HG03469 (cell line): ENCODE measurements at regions not wholly inside any gene's neighbourhood (a gene's known extent, or its start where the extent isn't known, plus 50 kb on each side); places are given as distances from the start of the nearest gene placed in this dataset.

Experiments used
- ATAC-seq: cut with Tn5 transposase; IDR thresholded peaks from one replicate; pipeline ENCODE4 v1.9.1; 2021; ENCODE audit warnings: mild to moderate bottlenecking, moderate library complexity, moderate number of reproducible peaks; ENCODE audit not compliant: unreplicated experiment

DNA sequence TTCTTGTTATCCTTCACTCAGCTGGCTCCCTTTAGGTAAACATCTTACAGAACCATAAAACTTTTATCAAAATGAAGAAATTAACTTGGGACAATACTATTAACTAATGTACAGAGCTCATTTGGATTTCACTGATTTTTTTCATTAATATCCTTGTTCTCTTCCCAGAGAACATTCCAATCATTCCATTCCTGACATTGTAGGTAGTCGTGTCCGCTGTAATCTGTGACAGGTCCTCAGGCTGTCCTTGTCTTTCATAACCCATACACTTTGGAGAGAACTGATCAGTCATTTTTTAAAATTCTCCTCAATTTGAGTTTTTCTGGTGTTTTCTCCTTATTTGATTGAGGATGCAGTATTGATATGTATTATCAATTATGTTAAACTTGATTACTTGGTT lies 916.8 kb downstream of the GALC start:
- ATAC-seq, result no peak

- ATAC-seq, result no peak
These were observed 919.0 kb downstream of the GALC start for GRCh38 chr14:87073880-87074570.

DNA sequence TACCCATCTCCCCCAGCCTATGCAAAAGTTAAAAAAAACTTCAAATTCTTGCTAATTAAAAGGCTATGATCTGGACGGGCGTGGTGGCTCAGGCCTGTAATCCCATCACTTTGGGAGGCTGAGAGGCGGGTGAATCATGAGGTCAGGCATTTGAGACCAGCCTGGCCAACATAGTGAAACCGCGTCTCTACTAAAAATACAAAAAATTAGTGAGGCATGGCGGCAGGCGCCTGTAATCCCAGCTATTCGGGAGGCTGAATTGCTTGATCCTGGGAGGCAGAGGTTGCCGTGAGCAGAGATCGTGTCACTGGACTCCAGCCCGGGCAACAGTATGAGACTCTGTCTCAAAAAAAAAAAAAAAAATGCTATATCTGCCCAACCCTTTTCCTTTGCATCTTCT lies 925.4 kb downstream of the GALC start:
- no peak for ATAC-seq

GRCh38 chr14:87067061-87067460 lies 925.9 kb downstream of the GALC start:
- ATAC-seq, result no peak

GRCh38 chr14:87066221-87066817 lies 926.7 kb downstream of the GALC start:
- ATAC-seq, result no peak

- no peak for ATAC-seq
These were observed 927.6 kb downstream of the GALC start for GRCh38 chr14:87065366-87065765.

- ATAC-seq, result no peak
These were observed 929.8 kb downstream of the GALC start for GRCh38 chr14:87063181-87063580.

- ATAC-seq, result no peak
These were observed 932.6 kb downstream of the GALC start for GRCh38 chr14:87060405-87060804.

DNA sequence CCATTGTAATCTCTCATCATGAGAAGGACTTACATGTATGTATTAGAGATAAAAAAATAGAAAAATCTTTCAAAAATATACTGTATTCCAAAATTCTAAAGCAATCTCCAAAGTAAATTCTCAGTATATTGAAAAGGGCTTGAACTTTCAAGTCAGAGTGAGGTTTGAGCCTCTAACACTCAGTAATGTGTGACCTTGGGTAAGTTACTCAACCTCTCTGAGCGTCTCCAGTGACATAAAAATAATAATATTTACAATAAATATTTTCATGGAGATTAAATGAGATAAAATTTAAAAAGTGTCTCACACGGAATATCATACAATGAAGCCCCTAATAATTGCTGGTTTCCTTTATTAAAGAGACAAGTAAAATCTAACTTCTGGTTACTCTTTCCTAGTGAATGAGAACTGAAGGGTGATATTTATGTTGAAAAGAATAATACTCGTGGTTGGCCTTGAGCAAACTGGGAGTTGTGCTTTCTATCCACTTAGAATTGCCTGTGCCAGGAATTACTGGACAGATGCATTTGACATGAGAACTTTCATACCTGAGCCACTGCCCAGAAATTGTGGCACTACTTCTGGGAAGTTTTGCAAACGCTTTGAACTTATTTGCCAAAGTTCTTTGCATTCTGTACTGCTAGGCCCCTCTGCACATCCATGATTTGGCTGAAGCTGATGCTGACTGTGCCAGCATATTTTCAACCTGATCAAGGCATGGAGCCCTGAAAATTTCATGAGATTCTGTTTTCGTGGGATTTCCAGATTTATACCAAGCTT lies 933.7 kb downstream of the GALC start:
- no peak for ATAC-seq

DNA sequence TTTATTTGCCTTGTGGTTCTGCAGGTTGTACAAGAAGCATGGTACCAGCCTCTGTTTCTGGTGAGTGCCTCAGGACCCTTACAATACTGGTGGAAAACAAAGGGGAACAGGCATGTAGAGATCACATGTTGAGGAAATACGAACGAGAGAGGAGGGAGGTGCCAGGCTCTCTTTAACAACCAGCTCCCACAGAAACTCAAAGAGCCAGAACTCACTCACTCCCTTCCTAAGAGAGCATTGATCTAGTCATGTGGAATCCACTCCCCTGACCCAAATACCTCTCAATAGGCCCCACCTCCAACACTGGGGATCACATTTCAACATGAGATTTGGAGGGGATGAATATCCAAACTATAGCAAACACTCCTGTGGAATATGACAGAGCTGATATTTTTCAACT lies 938.0 kb downstream of the GALC start:
- ATAC-seq, result no peak

GRCh38 chr14:87052646-87053225 lies 940.2 kb downstream of the GALC start:
- no peak for ATAC-seq

DNA sequence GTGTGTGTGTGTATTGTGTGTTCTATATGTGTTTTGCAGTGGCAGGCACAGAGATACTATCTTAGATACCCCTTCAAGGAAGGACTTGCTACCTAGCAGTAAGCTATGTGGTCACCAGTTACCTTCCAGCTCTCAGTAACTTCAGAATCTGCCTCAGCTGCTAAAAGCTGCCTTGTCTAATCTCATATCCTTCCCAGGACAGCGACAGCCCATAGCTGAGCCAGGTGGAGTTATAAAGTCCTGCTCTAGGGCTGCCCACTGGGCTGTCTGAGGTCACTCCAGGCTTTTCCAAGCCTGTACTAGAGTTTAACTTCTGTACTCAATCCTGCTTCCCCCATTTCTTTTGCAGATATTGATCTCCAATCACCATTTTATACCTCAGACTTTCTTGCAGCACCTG lies 942.6 kb downstream of the GALC start:
- ATAC-seq, result no peak

DNA sequence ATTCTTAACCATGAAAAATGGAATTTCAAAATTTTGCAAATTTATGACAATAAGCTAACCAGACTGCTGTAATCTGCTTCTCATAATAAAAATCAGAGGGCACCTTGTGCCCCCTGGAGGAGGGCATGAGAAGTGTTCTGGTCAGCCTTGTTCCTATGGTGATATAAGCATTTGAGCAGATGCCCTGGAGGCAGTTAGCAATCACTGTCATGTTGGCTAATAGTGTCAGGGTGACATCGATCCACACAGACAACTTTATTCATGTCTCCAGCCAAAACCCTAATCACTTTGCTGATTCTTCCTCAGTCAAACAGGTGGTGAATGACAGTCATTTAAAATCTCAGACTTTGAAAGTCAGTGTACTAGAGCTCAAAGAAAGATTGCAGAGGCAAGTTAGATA lies 943.0 kb downstream of the GALC start:
- ATAC-seq, result no peak

DNA sequence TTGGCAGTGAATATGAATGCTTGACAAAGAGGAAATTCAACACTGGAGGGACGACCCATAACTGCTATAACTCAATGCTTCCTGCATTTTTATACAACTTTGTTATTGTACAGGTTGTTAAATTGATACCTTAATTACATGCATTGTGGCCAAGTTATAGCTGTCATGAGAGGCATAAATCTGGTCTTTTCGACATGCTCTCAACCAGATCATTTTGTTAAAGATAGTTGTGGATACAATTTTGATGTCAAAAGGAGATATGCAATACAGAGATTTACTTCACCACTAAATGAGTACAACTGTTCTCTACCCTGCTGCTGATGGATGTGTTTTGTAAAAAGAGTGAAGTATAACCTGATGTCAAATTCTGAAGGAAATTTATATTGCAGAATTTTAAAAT lies 946.0 kb downstream of the GALC start:
- no peak for ATAC-seq

DNA sequence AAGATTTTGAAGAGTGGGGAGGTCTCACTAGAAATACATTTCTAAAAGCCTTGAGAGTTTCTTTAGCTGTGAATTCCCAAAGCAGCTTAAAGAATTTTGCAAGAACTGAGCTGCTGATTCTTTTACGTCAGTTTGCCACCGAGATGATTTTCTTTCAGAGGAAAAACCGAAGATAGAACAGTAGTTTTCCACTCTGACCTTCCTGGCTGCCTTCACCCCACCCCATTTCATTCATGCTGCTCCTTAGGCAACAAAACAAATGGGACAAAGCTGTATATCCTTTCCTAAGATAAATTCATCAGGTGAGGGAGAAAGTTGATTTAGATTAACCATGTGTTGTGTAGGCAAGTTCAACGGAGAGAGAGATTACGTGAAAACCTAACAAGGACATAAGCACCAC lies 947.0 kb downstream of the GALC start:
- ATAC-seq, result no peak

DNA sequence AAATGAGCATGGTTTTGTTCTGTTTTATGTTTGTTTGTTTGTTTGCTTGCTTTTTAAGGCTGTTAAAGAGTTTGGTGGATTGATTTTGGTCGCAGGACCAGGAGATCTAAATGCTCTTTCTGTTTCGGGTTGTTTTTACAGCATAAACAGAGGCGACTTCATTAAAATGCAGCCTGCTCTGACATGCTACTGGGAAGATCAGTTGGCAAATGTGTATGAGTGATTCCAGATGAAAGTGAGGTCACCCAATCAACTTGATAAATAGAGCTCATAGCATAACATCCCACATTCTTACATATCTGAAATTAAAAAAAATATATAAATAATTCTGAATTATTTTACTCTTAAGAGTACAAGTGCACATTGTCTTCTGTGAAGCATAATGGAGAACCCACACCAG lies 947.7 kb downstream of the GALC start:
- ATAC-seq, result no peak

- ATAC-seq, result no peak
These were observed 948.2 kb downstream of the GALC start for GRCh38 chr14:87044807-87045206.

- ATAC-seq, result no peak
These were observed 949.2 kb downstream of the GALC start for GRCh38 chr14:87043667-87044200.

GRCh38 chr14:87042354-87042753 lies 950.6 kb downstream of the GALC start:
- no peak for ATAC-seq

- ATAC-seq, result no peak
These were observed 951.5 kb downstream of the GALC start for GRCh38 chr14:87041290-87042020.

GRCh38 chr14:87034680-87035079 lies 958.3 kb downstream of the GALC start:
- ATAC-seq, result no peak
